Amygdala (tissue), 56 donors: ENCODE measurements at regions not wholly inside any gene's neighbourhood (a gene's known extent, or its start where the extent isn't known, plus 50 kb on each side); places are given as distances from the start of the nearest gene placed in this dataset.
A peak's percentile ranks its signal among the peaks of the same experiment; 100 is the strongest.

Source experiments
- DNase-seq, 56 donors: peaks; one replicate each; lab custom pipeline; 2025; lab: John Stamatoyannopoulos, UW

GRCh38 chr12:41983394-41983793 is 161.3 kb downstream of the GXYLT1 start:
- DNase-seq = peak in 7 of 56 donors; percentile 1 to 31 (median 5)

DNA sequence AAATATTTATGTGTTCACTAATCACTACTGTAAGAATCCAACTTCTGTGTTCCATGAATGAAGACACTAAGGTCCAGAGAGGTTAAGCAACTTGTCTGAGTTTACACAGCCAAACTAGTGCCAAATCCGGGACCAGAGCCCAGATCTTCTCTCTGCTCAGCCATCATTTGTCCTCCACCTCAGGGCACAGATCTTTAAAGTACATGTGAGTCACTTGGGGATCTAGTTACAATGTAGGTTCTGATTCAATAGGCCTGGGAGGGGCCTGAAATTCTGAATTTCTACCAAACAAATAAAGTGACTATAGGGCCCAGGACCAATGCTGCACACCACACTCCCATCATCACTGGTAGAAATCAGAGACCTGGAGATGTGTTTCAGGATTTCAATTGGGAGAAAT is 162.9 kb downstream of the GXYLT1 start:
- DNase-seq = no peak

DNA sequence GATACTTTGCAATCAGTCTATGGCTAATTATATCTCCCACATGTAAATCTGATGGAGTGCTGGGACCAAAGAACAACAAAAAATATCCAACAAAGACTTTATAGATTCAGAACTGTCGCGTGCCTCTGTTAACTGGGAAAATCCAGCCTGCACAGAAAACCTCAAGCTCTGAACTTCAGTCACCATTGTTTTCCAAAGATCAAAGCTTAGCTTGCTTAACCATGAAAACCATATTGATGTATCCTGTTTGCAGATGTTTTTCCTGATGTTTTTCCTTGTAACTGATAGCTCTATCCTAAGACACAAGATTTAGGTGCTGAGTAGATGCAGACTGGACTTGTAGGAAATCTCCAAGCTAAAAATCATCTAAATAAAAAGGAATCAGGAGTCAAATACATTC is 163.7 kb downstream of the GXYLT1 start:
- DNase-seq = no peak

GRCh38 chr12:41980390-41980789 is 164.3 kb downstream of the GXYLT1 start:
- DNase-seq = no peak

DNA sequence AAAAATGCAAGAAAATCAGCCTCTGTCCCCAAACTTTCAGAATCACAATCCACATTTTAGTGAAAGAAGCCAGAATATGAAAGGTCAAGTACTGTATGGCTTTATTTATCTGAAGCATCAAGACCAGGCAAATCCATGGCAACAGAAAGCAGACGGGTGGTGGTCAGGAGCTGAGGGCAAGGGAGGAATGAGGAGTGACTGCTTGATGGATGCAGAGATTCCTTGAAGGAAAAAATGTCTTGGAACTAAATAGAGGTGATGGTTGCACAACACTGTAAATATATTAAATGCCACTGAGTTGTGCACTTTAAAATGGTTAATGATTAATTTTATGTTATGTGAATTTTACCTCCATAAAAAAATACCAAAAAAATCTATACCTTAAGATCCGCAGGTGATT is 165.1 kb downstream of the GXYLT1 start:
- DNase-seq = no peak

DNA sequence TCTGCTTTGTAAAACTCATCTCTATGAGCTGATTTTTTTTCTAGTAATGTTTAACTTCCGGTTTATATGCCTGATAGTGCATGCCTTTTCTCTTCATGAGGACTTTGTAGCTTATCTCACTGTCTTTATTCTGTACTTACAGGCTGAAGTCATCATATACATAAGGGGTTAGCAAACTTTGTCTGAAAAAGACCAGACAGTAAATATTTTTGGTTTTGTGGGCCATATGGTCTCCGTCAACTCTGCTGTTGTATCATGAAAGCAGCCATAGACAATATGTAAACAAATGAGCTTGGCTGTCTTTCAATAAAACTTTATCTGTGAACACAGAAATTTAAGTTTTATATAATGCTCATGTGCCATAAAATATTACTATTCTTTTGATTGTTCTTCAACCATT is 172.1 kb downstream of the GXYLT1 start:
- no peak for DNase-seq

GRCh38 chr12:41972196-41972595 is 172.5 kb downstream of the GXYLT1 start:
- no peak for DNase-seq

- DNase-seq = no peak
Measured at GRCh38 chr12:41970744-41971143, 173.9 kb downstream of the GXYLT1 start.

GRCh38 chr12:41968599-41968998 is 176.1 kb downstream of the GXYLT1 start:
- DNase-seq = no peak

GRCh38 chr12:41967668-41968500 is 176.8 kb downstream of the GXYLT1 start:
- DNase-seq = no peak

DNA sequence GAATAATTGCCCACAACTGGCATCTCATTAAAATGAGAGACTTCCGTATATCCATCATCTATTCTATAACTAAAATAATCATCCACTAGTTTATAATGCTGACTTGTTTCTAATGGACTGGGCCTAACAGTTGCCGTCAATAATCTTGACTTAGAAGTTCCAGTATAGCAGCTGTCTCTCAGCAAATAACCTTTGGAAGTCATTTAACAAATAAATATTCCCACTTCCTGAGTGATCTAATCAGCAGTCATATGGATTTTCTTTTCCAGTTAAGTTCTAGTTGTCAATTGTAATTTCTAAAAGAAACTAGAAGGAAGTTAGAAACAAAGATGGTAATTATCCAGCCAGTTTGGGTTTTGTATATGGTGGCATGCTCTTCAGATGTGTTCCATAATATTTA is 177.8 kb downstream of the GXYLT1 start:
- DNase-seq = no peak

DNA sequence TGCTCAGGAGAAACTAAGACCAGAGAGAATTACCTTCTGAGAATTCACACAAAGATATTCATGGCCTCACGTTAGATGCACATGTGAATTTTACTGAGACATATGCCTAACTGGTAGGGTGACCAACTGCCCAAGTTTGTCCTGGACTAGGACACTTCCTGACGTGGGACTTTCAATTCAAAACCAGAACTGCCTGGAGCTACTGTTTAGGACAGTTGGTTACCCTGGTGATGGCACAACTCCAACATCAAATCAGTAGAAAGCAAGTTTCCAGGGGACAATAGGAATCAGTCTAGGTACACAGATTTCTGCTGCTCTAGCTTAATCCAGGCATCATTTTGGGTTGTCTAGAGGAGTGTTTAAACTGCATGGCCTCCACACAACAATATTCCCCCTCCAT is 178.7 kb downstream of the GXYLT1 start:
- DNase-seq = no peak

GRCh38 chr12:41963398-41963797 is 181.3 kb downstream of the GXYLT1 start:
- DNase-seq = no peak

- DNase-seq = peak in 50 of 56 donors; percentile 8 to 81 (median 52)
Measured at GRCh38 chr12:41962171-41962572, 182.5 kb downstream of the GXYLT1 start.

DNA sequence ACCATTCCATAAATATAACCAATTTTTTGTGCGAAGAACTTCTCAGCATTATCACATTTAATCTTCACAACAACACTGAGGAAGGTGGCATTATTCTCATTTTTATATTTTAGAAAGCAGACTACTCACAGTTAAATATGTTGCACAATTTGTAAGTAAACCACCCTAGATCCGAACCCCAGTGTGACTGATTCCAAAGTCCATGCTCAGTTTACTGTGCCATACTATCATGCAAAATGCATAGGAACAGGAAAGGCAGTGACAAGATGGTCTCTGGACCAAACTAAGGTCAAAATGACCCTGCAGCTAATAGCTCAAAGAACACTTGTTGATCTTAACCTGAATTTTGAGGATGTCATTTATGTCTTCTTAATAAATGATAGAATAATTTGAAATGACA is 185.4 kb downstream of the GXYLT1 start:
- no peak for DNase-seq

GRCh38 chr12:41956353-41956752 is 188.3 kb downstream of the GXYLT1 start:
- no peak for DNase-seq

DNA sequence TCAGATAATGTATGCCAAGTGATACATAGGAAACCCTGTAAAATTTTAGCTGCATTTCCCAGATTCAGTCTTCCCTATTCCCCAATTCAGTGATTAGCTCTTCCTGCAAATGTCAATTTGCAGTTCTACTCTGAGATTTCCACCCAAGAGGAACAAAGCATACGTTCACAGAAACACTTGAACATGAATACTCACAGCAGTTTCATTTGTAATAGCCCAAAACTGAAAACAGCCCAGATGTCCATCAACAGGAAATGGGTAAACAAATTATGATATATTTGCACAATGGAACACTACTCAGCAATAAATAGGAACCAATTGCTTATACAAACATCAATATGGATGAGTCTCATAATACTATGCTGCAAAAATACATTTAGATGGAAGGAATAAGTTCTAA is 194.2 kb downstream of the GXYLT1 start:
- no peak for DNase-seq

DNA sequence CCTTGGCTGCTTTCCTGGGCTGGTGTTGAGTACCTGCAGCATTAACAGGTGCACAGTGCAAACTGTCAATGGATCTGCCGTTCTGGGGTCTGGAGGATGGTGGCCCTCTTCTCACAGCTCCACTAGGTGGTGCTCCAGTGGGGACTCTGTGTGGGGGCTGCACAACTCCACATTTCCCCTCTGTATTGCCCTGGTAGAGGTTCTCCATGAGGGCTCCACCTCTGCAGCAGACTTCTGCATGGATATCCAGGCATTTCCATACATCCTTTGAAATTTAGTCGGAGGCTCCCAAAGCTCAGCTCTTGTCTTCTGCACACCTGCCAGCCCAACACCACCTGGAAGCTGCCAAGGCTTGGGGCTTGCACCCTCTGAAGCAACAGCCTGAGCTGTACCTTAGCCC is 198.6 kb downstream of the GXYLT1 start:
- no peak for DNase-seq

DNA sequence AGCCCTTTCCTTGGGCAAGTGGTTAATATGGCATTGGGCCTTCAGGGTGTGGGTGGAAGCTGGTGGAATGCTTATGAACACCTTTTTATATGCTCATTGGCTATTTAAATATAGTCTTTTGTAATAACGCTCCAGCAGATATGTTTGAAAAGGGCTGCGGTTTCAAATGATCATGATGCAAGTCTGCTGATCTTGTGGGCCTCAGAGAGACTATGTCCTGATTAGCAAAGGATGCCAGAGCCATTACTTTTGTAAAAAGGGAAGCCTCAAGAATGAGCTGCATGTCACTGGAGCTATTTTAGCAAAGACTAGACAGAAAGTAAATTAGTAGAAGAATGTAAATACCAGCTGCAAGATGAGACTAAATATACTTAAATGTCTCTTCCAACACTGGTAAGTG is 200.5 kb downstream of the GXYLT1 start:
- no peak for DNase-seq

DNA sequence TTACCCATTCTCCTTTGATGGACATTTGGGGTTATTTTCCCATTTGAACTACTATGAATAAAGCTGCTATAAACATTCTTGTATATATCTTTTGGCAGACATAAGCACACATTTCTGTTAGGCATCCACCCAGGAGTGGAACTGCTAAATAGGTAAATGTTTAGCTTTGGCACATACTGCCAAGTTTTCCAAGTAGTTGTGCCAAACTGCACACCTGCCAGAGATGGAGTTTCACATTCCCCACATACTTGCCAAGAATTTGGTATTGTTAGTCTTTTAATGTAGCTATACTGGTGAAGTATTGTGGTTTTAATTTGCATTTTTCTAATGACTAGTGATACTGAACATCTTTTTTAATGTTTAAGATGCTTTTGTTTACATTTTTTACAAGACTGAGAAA is 201.0 kb downstream of the GXYLT1 start:
- DNase-seq = no peak

DNA sequence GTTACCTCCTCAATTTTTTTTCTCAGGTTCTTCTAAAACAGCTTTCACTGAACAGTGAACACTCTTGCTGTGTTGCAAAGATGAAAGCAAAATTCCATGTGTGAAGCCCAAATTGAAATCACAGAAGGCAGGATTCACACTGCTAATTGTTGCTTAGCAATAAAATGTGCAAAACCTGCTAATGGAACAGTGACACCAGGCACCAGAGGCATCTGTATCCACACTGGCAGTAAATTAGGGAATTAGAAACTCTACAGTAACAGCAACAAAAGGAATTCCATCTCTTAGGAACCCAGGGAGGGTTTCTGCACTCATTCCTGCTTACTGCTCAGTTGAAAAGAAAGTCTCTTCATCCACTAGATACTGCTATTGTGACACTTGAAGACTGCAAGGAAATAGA is 202.3 kb downstream of the GXYLT1 start:
- DNase-seq = peak in 4 of 56 donors; percentile 3 to 17 (median 11)

GRCh38 chr12:41941079-41941478 is 203.6 kb downstream of the GXYLT1 start:
- DNase-seq = no peak

DNA sequence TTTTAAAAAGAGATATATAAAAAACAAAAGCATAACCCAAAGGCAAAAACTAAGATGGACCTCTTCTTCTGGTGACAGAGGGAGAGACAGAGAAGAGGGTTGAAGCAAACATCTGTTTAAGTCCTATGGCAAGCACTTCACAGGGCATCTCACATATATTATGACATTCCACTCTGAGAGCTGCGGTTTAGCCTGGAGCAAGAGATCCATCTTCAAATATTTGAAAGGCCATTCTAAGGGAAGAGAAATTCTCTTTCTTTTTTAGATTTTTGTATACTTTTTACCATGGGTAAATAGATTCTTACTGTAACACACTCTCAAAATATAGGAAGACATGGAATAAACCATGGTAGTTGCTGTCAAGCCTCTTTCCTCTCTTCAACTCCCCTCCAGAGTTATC is 204.1 kb downstream of the GXYLT1 start:
- DNase-seq = no peak
